ENCODE measurements at regions not wholly inside any gene's neighbourhood (a gene's known extent, or its start where the extent isn't known, plus 50 kb on each side); places are given as distances from the start of the nearest gene placed in this dataset.
A peak's percentile ranks its signal among the peaks of the same experiment; 100 is the strongest.

- no peak overlapping the region for H3K18ac ChIP-seq (ENCODE audit: insufficient read length, low read depth, low read length)
- no peak overlapping the region for H2BK120ac ChIP-seq (ENCODE audit: low read depth, low read length, poor library complexity, severe bottlenecking)
- H4K20me1 ChIP-seq (ENCODE audit: control insufficient read depth, insufficient read depth, insufficient read length), result no peaks in the 10 kb centered on the region
- peaks cover 0 to 3% of the 10 kb centered on the region in 2 experiments; a peak in 1 of 5 replicates for H3K9me3 Mint-ChIP-seq
- H3K56ac ChIP-seq (ENCODE audit: insufficient read length, low read depth, low read length), result no peak overlapping the region
- H2BK20ac ChIP-seq (ENCODE audit: low read depth, low read length, poor library complexity, severe bottlenecking), result no peak overlapping the region
- no peak overlapping the region for H3K23ac ChIP-seq (ENCODE audit: insufficient read length, low read depth, low read length)
- H3K23me2 ChIP-seq (ENCODE audit: insufficient read length, low read depth, low read length, poor library complexity, severe bottlenecking), result no peaks in the 10 kb centered on the region
- no peaks in the 10 kb centered on the region for H3K4me1 Mint-ChIP-seq
- H3K4me1 ChIP-seq (ENCODE audit: insufficient read depth, low read length), result no peaks in the 10 kb centered on the region
- H3K9ac ChIP-seq (ENCODE audit: extremely low read depth, insufficient read length, low read length), result no peak overlapping the region
- H4K91ac ChIP-seq (ENCODE audit: insufficient read length, low read depth, low read length), result no peak overlapping the region
- no peak overlapping the region for H2BK15ac ChIP-seq (ENCODE audit: low read depth, low read length)
- H3K36me3 Mint-ChIP-seq (ENCODE audit: insufficient read depth in 1 of 3, low read depth in 3 of 3), result no peaks in the 10 kb centered on the region; a peak in 1 of 7 replicates
- H3K27ac ChIP-seq (ENCODE audit: insufficient read length, low read depth, low read length), result no peak overlapping the region
- no peak overlapping the region for H2BK12ac ChIP-seq (ENCODE audit: insufficient read length, low read depth, low read length)
- no peaks in the 10 kb centered on the region for H3K27me3 ChIP-seq (ENCODE audit: insufficient read depth, low read length)
- H3K14ac ChIP-seq (ENCODE audit: insufficient read depth, low read length), result no peak overlapping the region; the same call in 1 of the 2 replicates
- DNase-seq, result no peak
- H3K4me2 ChIP-seq (ENCODE audit: insufficient read depth, insufficient read length, low read length), result no peak overlapping the region
- no peak overlapping the region for H2AK5ac ChIP-seq (ENCODE audit: insufficient read length, low read length)
- H3K27ac Mint-ChIP-seq, result peak overlapping the region in 1 of 3 experiments; percentile 13; a peak in 1 of 7 replicates
- no peak overlapping the region for H3T11ph ChIP-seq (ENCODE audit: low read length)
- H3K4me3 Mint-ChIP-seq, result no peak overlapping the region
- no peak for TF ChIP-seq CTCF (conservative IDR thresholded peaks at IDR 0.05)
- no peaks in the 10 kb centered on the region for H3K27me3 Mint-ChIP-seq (ENCODE audit: low read depth)
- no peaks in the 10 kb centered on the region for H3K9me3 ChIP-seq (ENCODE audit: control insufficient read depth, low read depth, low read length)
- no peak overlapping the region; the same call in 1 of the 2 replicates for H3K4ac ChIP-seq (ENCODE audit: low read depth, low read length)
- H4K8ac ChIP-seq (replicated peaks; ENCODE audit: insufficient read length, low read depth, low read length), result no peak overlapping the region
- no peaks in the 10 kb centered on the region for H3K79me1 ChIP-seq (ENCODE audit: insufficient read depth, low read depth, low read length, poor library complexity, severe bottlenecking)
- H3K79me2 ChIP-seq (ENCODE audit: insufficient read depth, low read length), result no peaks in the 10 kb centered on the region
- no peak overlapping the region for H2AFZ ChIP-seq (ENCODE audit: low read length)
- no peak overlapping the region for H2BK5ac ChIP-seq (ENCODE audit: insufficient read length, low read length)
- H4K5ac ChIP-seq (ENCODE audit: insufficient read length, low read depth, low read length), result no peak overlapping the region
Measured at GRCh38 chr14:39740454-39740853, 308.2 kb upstream of the FBXO33 start.
